Omental fat pad (tissue), 3 donors: ENCODE measurements at regions not wholly inside any gene's neighbourhood (a gene's known extent, or its start where the extent isn't known, plus 50 kb on each side); places are given as distances from the start of the nearest gene placed in this dataset.
"Not testable (repeated sequence)": the region's sequence is repeated elsewhere in the genome, so short reads cannot be mapped to it uniquely, and the experiment has no call there.

Experiments
- ATAC-seq: fragments of 150-250 bp; one replicate; pipeline ENCODE4 v1.9.1; 2016; ENCODE audit warnings: mild to moderate bottlenecking, moderate library complexity; ENCODE audit not compliant: low FRiP score
- DNase-seq: peaks from one replicate; pipeline ENCODE4 v3.0.0-alpha.2; 2019; ENCODE audit warnings: low spot score
- TF ChIP-seq, protein P1 (sequence below), 3 donors: fragments of 450-650 bp; IDR thresholded peaks; one replicate each; pipeline ENCODE4 v1.5.1; 2016 to 2017; ENCODE audit warnings: antibody characterized with exemption in 3 of 3, mild to moderate bottlenecking in 3 of 3, moderate library complexity in 2 of 3

DNA sequence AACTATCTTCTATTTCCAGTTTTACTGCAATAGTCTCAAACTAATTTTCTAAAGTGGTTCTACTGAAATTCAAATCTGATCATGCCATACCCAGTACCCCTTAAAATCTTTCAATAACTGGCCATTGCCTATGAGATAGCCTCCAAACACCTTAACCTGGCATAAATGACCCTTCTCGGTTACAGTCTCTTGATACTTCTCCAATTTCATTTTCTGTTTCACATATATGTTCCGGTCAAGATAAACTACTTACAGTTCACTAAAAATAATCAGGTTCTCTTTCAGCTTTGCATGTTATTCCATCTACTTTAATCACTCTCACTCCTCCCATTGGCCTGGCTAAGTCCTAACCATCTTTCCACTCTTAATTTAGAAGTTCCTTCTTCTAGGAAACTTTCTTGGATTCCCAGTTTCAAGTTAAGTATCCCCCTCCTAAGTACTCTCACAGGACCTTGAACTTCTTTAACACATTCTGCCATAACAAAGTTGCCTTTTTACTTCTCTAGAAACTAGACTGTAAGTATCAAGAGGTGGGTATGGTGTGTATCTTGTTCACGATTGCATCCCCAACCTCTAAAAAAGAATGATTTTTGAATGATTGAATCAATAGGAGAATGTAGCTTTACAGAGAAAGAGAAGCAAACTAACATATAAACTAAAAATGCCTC is 110.2 kb upstream of the RBBP8 start:
- ATAC-seq (no peak), DNase-seq (no peak)
- TF ChIP-seq, protein P1, sequence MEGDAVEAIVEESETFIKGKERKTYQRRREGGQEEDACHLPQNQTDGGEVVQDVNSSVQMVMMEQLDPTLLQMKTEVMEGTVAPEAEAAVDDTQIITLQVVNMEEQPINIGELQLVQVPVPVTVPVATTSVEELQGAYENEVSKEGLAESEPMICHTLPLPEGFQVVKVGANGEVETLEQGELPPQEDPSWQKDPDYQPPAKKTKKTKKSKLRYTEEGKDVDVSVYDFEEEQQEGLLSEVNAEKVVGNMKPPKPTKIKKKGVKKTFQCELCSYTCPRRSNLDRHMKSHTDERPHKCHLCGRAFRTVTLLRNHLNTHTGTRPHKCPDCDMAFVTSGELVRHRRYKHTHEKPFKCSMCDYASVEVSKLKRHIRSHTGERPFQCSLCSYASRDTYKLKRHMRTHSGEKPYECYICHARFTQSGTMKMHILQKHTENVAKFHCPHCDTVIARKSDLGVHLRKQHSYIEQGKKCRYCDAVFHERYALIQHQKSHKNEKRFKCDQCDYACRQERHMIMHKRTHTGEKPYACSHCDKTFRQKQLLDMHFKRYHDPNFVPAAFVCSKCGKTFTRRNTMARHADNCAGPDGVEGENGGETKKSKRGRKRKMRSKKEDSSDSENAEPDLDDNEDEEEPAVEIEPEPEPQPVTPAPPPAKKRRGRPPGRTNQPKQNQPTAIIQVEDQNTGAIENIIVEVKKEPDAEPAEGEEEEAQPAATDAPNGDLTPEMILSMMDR (IDR thresholded peaks at IDR 0.05) = no peak

DNA sequence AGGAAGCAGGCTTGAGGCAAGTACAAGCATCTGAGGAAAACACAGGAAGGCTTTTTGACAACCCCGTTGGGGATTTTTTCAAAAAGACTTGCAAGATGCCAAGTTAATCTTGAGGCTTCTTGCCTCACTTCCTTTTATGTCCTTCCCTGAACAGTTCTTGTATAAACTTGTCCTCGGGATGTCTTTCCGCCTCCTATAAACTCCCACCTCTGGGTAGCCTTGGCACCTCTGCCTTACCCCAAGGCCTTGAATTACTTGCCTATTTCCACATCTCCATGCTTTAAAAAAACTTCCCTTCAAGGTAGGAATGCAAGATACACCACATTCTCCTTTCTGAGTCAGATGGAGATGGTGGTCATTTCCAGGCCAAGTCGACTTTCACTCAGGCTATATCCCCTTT is 106.4 kb upstream of the RBBP8 start:
- DNase-seq (no peak), ATAC-seq (no peak)
- TF ChIP-seq, protein P1 (IDR thresholded peaks at IDR 0.05) = no peak

DNA sequence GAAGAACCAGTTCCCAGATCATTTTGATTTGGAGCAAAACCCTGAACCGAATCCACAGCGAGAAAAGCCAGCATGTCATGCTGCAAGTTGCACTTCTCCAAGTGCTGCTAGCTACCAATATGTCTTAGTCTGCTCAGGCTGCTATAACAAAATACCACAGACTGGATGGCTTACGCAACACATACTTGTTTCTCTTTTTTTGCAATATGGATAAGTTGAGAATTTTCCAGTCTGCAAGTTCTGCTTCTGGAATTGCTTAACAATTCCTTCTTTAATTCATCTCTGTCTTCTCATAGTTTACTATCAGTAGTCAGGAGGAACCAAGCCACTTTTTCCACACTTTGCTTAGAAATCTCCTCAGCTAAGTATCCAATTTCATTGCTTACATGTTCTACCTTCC is 105.9 kb upstream of the RBBP8 start:
- no peak for ATAC-seq
- TF ChIP-seq, protein P1 (IDR thresholded peaks at IDR 0.05) = no peak
- DNase-seq = no peak

- ATAC-seq (no peak), DNase-seq (no peak)
- TF ChIP-seq, protein P1 (IDR thresholded peaks at IDR 0.05) = no peak
Measured at GRCh38 chr18:22827741-22828140, 105.4 kb upstream of the RBBP8 start.

DNA sequence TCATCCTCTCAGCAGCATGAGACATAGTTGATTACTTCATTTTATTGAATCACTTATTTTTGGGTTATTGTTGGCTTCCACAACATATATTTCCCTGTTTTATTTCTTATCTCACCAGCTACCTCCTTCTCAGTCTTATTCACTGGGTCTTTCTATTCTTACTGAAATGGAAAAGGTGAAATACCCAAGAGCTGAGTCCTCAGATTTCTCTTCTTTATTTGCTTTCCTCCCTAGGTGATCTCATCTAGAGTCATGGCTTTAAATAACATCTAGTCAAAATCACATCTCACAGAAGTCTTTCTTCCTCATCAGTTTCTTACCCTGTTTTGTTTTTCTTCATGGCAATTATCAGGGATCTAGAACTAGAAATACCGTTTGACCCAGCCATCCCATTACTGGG is 105.0 kb upstream of the RBBP8 start:
- TF ChIP-seq, protein P1 (IDR thresholded peaks at IDR 0.05) = no peak
- DNase-seq (no peak), ATAC-seq (no peak)

DNA sequence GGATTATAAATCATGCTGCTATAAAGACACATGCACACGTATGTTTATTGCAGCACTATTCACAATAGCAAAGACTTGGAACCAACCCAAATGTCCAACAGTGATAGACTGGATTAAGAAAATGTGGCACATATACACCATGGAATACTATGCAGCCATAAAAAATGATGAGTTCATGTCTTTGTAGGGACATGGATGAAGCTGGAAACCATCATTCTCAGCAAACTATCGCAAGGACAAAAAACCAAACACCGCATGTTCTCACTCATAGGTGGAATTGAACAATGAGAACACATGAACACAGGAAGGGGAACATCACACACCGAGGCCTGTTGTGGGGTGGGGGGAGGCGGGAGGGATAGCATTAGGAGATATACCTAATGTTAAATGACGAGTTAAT is 104.5 kb upstream of the RBBP8 start:
- DNase-seq, ATAC-seq: not testable (repeated sequence)

GRCh38 chr18:22829781-22830180 is 103.3 kb upstream of the RBBP8 start:
- DNase-seq = no peak
- TF ChIP-seq, protein P1 (IDR thresholded peaks at IDR 0.05) = no peak
- no peak for ATAC-seq
